HCT116 (cell line): ENCODE measurements at regions not wholly inside any gene's neighbourhood (a gene's known extent, or its start where the extent isn't known, plus 50 kb on each side); places are given as distances from the start of the nearest gene placed in this dataset.

Source experiments
- CTCF ChIP-seq, 3 experiments: fragments of 200-600 bp in 1 of 3; sonication (generic) in 1 of 3; IDR thresholded peaks in 2 of 3; conservative IDR thresholded peaks in 1 of 3; 2 replicates each; pipeline ENCODE4 v1.5.1; 2012 to 2017; ENCODE audit warnings: low read depth in 2 of 3, low read length in 2 of 3, antibody characterized with exemption in 1 of 3, borderline replicate concordance in 1 of 3, control low read depth in 1 of 3, mild to moderate bottlenecking in 1 of 3, mixed read lengths in 1 of 3, mixed run types in 1 of 3, moderate library complexity in 1 of 3; ENCODE audit not compliant: insufficient read depth in 1 of 3
- POLR2AphosphoS5 ChIP-seq: IDR thresholded peaks from 2 replicates; pipeline ENCODE4 v1.6.1; 2011; ENCODE audit warnings: mild to moderate bottlenecking, low read depth, low read length, moderate library complexity
- SP1 ChIP-seq: IDR thresholded peaks from 2 replicates; pipeline ENCODE4 v1.6.1; 2012; ENCODE audit warnings: low read depth
- TF ChIP-seq, protein P1 (sequence below): IDR thresholded peaks from 2 replicates; pipeline ENCODE4 v1.6.1; 2011; ENCODE audit warnings: mild to moderate bottlenecking, low read length, moderate library complexity; ENCODE audit not compliant: insufficient replicate concordance; ENCODE audit errors: extremely low read depth
- TF ChIP-seq, protein P2 (sequence below): IDR thresholded peaks from 2 replicates; pipeline ENCODE4 v1.6.1; 2012; ENCODE audit warnings: low read depth

GRCh38 chr11:127217452-127218274, 217.1 kb upstream of the KIRREL3 start:
- TF ChIP-seq CTCF (IDR thresholded peaks at IDR 0.05 in 2 of 3, conservative IDR thresholded peaks at IDR 0.05 in 1 of 3; ENCODE audit: borderline replicate concordance in 1 of 3, insufficient read depth in 1 of 3, low read depth in 2 of 3, low read length in 2 of 3): no peak
- TF ChIP-seq, protein P1, sequence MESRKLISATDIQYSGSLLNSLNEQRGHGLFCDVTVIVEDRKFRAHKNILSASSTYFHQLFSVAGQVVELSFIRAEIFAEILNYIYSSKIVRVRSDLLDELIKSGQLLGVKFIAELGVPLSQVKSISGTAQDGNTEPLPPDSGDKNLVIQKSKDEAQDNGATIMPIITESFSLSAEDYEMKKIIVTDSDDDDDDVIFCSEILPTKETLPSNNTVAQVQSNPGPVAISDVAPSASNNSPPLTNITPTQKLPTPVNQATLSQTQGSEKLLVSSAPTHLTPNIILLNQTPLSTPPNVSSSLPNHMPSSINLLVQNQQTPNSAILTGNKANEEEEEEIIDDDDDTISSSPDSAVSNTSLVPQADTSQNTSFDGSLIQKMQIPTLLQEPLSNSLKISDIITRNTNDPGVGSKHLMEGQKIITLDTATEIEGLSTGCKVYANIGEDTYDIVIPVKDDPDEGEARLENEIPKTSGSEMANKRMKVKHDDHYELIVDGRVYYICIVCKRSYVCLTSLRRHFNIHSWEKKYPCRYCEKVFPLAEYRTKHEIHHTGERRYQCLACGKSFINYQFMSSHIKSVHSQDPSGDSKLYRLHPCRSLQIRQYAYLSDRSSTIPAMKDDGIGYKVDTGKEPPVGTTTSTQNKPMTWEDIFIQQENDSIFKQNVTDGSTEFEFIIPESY: no peak
- TF ChIP-seq SP1: no peak
- TF ChIP-seq, protein P2, sequence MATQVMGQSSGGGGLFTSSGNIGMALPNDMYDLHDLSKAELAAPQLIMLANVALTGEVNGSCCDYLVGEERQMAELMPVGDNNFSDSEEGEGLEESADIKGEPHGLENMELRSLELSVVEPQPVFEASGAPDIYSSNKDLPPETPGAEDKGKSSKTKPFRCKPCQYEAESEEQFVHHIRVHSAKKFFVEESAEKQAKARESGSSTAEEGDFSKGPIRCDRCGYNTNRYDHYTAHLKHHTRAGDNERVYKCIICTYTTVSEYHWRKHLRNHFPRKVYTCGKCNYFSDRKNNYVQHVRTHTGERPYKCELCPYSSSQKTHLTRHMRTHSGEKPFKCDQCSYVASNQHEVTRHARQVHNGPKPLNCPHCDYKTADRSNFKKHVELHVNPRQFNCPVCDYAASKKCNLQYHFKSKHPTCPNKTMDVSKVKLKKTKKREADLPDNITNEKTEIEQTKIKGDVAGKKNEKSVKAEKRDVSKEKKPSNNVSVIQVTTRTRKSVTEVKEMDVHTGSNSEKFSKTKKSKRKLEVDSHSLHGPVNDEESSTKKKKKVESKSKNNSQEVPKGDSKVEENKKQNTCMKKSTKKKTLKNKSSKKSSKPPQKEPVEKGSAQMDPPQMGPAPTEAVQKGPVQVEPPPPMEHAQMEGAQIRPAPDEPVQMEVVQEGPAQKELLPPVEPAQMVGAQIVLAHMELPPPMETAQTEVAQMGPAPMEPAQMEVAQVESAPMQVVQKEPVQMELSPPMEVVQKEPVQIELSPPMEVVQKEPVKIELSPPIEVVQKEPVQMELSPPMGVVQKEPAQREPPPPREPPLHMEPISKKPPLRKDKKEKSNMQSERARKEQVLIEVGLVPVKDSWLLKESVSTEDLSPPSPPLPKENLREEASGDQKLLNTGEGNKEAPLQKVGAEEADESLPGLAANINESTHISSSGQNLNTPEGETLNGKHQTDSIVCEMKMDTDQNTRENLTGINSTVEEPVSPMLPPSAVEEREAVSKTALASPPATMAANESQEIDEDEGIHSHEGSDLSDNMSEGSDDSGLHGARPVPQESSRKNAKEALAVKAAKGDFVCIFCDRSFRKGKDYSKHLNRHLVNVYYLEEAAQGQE: no peak
- no peak for TF ChIP-seq POLR2AphosphoS5
